DMS 273 treated with DMSO at 0.1 percent for 48 hours (cell line): ENCODE measurements at regions not wholly inside any gene's neighbourhood (a gene's known extent, or its start where the extent isn't known, plus 50 kb on each side); places are given as distances from the start of the nearest gene placed in this dataset.
"Not testable (repeated sequence)": the region's sequence is repeated elsewhere in the genome, so short reads cannot be mapped to it uniquely, and the experiment has no call there.

Experiments used
- DNase-seq: peaks from one replicate; lab custom pipeline; 2025; lab: John Stamatoyannopoulos, UW

DNA sequence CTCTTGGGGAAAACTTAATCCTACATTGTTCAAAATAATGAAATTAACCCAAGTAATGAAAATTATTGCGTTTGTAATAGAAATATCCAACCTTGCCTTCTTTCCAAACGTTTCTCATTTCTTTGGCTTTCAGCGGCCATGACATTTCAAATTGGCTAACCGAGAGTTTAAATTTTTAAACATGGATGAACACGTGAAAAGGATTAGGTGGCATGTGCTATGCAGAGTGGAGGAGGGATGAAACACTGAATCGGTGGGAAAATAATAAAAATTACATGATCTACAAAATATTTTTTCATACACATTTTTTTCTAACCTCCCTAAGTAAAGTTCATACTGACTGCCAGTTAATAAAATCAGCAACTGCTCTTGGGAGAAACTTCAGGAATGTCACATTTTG lies 728.4 kb upstream of the PKDCC start:
- DNase-seq: no peak

DNA sequence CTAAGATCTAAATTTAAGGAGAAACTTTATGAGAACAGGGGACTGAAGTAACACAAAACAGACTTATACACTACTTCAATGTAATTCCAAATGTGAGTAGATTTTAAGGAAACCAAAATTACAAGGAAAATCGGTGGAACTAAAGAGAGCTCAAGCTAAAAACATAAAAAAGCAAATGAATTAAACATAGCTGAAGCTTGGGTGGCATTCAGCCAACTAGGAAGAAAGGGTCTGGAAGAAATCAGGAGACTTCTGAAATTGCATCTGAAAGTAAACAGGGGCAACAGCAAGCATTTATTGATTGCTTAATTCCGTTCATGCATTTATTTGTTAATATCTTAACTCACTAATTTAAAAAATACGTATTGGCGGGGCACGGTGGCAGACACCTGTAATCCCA lies 727.3 kb upstream of the PKDCC start:
- no peak for DNase-seq

DNA sequence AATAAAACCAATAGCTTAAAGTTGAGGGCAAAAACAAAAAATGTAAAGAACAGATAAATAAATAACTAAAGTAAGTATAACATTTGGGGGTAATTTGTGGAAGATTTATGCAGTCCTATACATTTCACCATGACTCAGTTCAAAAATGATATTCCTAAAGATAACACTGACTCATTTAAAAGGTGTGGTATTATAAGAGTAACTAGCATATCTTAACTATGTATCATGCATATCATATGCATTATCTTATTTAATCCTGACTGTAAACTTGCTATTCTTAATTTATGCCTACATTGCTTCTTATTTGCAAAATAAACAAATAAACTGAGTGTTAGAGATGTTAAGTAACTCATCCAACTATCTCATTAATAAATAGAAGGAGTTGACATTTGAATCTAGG lies 726.5 kb upstream of the PKDCC start:
- DNase-seq: no peak

DNA sequence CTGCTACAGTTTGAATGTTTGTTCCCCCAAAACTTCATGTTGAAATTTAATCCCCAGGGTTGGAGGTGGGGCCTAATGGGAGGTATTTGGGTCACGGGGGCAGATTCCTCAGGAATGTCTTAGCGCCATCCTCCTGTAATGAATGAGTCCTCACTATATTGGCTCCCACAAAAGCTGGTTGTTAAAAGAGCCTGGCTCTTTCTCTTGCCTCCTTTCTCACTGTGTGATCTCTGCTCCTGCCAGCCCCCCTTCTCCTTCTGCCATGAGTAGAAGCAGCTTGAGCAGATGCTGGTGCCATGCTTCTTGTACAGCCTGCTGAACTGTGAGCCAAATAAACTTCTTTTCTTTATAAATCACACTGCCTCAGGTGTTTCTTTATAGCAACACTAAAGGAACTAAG lies 721.0 kb upstream of the PKDCC start:
- peak; percentile 11 for DNase-seq

DNA sequence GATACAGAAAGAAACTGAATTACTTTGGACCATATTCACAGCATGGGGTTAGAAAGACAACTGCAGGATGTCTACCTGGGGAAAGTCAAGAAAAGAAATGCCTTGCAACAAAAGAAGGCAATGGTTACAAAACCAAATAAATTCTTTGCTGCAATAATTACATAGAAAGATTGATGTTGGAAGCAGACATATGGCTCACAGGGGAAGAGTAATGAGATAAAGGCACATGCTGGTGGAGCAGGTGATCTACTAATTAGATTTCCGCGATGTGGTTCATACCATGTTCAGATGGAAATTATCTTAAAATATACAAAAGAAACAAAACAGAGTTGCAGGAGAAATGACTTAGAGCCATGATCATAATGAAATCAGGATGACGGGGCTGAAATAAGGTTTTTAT lies 718.8 kb upstream of the PKDCC start:
- no peak for DNase-seq

DNA sequence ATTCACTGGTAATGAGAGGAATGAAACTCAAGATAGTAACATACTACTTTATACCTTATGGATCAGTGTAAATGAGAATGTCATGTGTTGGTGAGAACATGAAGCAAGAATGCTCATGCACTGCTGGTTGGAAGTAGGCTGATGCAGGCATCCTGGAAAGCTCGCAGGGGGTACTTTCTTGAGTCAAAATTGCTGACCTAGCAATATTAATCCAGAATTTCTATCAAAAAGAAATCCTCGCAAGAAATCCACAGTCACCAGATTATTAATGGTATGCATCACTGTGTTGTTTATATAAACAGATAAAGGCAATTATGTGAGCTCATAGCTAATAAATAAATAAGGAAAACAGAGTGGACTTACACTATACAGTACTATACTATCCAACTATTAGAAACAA lies 713.7 kb upstream of the PKDCC start:
- DNase-seq: no peak

DNA sequence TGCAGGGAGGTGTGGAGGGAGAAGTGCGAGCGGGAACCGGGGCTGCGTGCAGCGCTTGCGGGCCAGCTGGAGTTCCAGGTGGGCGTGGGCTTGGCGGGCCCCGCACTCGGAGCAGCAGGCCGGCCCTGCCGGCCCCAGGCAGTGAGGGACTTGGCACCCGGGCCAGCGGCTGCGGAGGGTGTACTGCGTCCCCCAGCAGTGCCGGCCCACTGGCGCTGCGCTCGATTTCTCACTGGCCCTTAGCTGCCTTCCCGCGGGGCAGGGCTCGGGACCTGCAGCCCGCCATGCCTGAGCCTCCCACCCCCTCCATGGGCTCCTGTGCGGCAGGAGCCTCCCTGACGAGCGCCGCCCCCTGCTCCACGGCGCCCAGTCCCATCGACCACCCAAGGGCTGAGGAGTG lies 712.2 kb upstream of the PKDCC start:
- not testable (repeated sequence) for DNase-seq

DNA sequence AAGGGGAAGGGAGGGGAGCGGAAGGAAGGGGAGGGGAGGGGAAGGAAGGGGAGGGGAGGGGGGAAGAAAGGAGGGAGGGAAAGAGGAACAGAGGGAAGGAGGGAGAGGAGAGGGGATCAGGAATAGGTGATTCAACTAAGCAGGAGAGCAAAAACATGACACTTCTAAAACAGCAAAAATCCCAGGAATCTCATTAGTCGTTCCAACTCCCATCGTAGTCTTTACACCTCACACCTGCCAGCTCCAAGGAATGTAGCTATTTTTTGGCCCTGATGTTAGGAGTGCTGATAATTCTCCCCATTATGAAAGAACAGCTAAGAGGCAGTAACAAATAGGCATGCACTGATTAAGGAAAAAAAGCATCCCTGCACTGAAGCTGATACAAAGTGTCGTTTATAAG lies 709.9 kb upstream of the PKDCC start:
- no peak for DNase-seq

DNA sequence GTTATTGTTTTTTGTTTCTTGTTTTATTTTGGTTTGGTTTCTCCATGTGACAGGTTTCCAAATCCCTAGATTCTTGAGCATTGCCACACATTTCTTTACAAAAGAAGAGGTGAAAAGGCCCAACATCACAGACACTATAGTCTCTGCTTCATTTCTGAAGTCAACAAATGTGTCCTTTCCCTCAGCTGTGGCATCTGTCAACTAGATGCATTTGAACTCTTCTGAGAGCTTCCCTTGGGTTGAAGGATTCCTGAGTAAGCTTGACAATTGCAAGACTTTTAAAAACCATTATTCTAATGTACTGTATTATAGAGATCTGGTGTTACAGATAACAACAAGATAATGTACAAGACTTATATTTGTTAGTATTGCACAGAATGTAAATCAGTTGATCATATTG lies 703.3 kb upstream of the PKDCC start:
- no peak for DNase-seq

DNA sequence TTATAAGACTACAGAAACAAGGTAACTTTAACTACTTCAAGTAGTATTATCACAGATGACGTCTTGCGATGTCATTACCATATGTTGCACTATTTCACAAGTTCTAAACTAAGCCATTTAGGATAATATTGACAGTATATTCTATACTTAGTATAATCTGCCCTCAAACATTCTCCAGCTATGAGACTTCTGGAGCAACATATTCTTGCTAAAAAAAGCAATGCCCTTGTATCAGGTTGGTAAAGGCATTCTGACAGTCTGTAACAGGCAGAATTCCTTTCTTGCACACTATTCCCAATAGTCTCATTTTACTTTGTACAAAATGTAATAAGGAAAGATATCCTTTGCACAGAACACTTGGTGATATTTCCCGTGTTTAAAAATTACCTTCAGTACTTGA lies 694.8 kb upstream of the PKDCC start:
- DNase-seq: no peak

DNA sequence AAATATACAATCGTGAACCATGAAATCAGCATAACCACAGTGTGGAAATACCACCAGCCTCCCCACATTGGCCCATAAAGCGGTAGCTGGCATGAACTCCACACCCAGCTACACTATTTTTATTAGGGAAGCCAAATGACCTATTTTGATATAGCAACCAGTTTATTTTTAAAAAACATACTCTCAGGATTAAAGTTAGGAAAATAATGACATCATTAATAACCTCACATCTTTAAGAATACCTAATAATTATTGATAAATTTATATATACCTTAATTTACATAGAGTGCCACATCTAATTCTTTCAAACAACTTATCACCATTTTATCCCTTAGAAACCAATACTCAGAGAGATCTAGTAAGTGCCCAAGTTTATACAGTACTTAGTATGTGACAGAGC lies 692.0 kb upstream of the PKDCC start:
- DNase-seq: no peak

DNA sequence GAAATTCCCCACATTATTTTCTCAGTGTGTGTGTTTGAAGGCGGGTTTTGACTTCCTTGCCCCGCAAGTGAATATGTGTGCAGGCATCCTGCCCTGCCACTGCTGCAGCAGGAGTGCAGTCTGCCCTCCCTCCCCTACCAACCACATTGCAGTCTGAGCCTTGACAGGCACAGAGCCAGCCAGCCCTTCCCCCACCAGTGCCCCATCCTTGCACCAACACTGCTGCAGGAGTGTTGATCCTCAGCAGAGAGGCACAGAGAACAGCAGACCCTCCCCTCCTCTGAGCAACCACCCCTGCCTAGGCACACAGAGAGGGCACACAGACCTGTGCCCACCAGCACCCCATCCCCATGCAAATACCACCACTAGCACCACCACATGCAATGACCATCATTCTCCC lies 683.0 kb upstream of the PKDCC start:
- DNase-seq: no peak

DNA sequence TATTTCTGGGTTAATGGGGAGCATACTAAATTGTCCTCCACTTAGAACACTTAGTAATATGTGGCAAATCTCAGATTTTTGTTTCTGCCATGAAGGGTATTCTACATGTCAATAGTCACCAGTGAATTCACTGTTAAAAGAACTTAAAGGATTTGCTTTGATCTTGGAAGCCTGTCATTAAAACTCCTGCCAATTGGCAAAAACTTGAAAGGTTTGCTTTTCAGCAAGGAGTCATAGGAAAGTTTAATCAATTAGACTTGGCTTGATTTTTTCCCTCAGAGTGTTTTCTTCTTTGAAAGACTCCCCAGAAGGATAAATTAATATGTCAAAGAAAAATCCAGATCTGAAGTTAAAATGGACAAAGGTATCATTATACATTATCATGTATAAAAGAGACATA lies 671.9 kb upstream of the PKDCC start:
- DNase-seq: no peak

DNA sequence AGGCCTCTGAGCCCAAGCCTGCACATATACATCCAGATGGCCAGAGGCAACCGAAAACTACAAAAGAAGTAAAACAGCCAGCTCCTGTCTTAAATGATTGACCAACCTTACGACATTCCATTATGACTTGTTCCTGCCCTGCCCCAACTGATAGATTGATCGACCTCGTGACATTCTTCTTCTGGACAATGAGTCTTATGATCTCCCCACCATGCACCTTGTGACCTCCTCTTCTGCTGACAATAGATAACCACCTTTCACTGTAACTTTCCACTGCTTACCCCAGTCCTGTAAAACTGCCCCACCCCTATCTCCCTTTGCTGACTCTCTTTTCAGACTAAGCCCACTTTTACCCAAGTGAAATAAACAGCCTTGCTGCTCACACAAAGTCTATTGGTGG lies 670.0 kb upstream of the PKDCC start:
- DNase-seq: no peak

DNA sequence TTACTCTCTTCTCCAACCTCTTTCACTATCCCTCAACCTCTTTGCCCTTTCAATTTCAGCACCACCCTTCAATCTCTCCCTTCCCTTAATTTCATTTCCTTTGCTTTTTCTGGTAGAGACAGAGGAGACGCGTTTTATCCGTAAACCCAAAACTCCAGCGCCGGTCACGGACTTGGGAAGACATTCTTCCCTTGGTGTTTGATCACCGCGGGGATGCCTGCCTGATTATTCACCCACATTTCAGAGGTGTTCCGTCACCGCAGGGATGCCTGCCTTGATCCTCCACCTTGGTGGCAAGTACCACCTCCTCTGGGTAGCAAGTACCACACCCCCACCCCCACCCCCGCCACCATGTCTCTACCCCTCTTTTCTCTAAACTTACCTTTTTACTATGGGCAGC lies 669.4 kb upstream of the PKDCC start:
- no peak for DNase-seq

DNA sequence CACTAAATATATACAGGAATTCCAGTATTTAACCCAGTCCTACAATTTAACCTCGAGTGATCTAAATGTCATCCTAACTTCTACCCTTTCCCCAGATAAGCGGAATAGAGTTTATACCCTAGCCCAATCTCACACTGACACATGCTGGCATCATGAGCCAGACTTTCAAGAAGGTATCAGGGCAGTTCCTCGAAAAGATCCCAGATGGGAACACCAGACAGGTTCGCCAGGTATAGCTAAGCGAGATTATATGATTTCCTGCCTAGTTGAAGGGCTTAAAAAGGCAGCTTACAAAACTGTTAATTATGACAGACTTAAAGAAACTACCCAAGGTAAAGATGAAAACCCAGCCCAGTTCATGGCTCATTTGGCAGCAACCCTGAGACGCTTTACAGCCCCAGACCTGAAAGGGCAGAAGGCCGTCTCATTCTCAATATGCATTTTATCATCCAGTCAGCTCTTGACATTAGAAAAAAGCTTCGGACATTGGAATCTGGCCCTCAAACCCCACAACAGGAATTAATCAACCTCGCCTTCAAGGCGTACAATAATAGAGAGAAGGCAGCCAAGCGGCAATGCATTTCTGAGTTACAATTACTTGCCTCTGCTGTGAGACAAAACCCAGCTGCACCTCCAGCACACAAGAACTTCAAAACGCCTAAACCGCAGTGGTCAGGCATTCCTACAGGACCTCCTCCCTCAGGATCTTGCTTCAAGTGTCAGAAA lies 668.2 kb upstream of the PKDCC start:
- no peak for DNase-seq

DNA sequence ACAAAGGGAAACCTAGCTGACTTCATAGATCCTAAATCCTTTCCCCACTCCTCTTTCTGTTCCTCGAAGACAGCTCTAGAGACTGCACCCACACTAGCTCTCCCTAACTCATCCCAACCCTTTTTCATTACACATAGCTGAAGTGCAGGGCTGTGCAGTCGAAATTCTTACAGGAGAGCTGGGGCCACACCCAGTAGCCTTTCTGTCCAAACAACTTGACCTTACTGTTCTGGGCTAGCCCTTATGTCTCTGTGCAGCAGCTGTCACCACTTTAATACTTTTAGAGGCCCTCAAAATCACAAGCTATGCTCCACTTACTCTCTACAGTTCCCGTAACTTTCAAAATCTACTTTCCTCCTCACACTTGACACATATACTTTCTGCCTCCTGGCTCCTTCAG lies 666.1 kb upstream of the PKDCC start:
- DNase-seq: no peak

DNA sequence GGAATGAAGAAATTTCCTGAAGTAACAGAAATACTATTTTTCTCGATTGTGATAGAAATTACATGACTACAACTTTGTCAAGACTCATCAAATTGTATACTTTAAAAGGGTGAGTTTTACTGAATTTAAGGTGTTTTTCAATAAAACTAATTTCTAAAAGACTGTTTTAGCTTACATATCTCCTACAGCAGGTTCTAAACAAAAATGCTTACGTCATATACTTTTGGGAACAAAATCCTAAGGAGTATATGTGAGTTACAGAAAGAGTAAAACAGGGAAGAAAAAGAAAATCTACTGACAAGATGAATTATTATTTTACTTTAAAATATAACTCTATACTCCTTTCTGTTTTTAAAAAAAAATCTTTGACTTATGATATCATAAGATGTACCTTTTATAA lies 660.3 kb upstream of the PKDCC start:
- no peak for DNase-seq

DNA sequence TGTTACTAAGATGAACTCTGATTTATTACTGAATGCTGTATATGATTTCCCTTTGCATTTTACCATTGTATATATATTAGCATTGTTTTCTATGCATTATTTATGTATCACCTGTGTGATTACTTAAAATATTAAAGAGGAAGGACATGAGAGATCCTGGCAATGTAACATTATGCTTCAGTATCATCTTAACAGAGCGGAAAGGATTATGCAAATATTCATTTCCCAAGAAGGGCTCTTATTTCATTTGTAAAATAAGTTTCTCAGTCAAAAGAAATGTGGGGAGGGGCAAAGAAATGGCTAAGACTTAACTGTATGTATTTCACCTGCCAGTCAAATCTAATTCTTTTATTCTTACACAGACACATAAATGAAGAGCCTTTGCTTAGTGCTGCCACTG lies 654.2 kb upstream of the PKDCC start:
- DNase-seq: no peak

DNA sequence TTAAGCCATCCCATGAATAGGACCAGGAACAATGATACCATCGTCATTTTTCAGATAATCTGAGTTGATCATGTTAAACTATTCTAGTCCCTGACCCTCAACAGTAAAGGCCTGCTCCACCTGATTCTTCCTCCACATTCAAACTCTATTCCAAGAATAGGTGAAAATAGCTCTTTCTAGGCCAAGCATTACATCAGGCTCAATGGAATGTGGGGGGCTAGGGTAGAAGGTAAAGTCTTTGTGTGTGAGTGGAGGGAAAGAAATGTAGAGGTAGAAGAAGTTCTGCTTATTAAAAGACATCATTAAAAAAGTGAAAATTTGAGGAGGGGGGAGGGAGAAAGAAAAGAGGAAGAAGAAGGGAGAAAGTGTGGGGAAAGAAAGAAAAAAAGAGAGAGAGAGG lies 653.3 kb upstream of the PKDCC start:
- DNase-seq: no peak

DNA sequence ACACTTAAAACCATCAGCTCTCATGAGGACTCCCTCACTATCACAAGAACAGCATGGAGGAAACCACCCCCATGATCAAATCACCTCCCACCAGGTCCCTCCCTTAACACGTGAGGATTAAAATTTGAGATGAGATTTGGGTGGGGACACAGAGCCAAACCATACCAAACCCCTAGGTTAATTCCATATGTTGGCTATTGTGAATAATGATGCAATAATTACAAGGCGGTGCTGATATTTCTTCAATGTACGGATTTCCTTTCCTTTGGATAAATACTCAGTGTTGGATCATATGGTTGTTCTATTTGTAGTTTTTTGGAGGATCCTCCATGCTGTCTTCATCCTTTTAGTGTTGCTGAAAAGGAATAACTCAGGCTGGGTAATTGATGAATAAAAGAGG lies 652.1 kb upstream of the PKDCC start:
- DNase-seq: no peak

DNA sequence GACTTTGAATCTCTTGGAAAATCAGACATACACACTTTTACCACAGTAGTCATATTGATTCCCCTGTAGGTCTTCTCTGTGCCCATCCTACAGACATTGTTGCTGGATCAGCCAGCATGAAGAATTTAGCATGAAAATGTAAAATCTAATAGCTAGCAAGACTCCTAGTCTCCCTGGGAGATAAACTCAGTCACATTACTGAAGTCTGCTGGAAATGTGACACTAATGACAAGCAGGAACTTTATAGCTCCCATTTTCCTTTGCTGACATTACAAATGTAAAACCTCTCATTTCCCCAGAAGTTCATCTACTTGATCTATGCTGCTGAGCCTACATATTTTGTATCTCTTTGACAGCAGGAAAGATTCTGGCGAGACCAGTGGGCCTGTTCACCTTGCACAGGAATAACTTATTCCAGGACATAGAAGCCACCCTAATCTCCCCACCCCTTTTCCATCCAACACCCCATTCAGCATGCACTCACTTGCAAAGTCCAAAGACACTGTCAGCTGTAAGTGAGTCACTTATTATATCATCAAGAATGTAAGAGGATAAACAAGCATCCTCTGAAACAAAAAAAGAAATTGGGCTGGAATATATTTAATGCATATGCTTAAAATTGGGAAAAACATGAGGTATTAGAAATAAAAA lies 648.3 kb upstream of the PKDCC start:
- no peak for DNase-seq

DNA sequence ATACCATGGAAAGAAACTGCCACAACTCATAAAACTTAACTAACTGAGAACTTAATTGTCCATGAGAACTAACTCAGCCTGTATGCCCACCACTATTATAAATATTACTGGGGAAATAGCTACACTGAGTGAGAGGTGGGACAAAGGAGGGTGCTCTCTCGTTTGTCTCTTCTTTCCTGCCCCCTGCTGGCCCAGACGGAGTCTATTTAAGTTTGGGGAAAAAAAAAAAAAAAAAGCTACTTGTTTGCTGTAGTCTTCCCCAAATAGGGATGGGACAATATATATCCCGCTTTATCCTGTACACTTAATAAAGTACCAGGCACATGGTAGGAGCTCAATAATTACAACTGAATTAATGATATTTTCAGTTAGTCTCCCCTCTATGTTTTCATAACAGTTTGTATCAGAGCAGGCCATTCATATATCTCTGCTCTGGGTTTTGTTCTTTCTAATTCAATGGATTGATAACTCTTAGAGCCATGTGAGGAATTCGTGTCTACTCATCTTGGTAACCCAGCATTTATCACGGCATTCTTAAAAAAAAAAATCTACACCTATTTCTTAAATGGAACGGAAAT lies 647.6 kb upstream of the PKDCC start:
- no peak for DNase-seq

DNA sequence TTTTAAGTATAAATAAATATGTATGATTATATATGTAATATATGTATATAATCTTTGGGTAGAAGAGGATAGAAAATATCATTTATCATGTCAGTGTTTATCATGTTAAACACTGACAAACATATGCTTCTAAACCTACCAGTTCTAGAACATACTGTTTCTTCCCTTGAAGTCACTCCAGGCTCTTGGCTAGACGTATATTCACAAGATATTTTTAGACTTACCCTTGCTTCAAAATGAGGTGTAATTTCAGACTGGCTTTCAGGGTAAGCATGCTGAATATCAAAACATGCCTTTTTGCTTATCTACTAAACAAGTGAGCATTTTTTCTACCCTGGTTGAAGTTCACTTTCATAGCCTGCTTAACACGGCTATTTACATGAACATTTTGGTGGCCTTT lies 642.4 kb upstream of the PKDCC start:
- DNase-seq: no peak
